ENCODE measurements at regions not wholly inside any gene's neighbourhood (a gene's known extent, or its start where the extent isn't known, plus 50 kb on each side); places are given as distances from the start of the nearest gene placed in this dataset.
"Not testable (repeated sequence)": the region's sequence is repeated elsewhere in the genome, so short reads cannot be mapped to it uniquely, and the experiment has no call there.

- no peak for DNase-seq
Observed at GRCh38 chr1:168416220-168416619, 127.6 kb downstream of the XCL2 start.

GRCh38 chr1:168414914-168415313 lies 128.9 kb downstream of the XCL2 start:
- DNase-seq = no peak

GRCh38 chr1:168410464-168410863 lies 129.8 kb downstream of the TBX19 start:
- DNase-seq = no peak

- peak; percentile 79 for DNase-seq
Observed at GRCh38 chr1:168408884-168409283, 128.2 kb downstream of the TBX19 start.

GRCh38 chr1:168408539-168408865 lies 127.8 kb downstream of the TBX19 start:
- no peak for DNase-seq

GRCh38 chr1:168407832-168408538 lies 127.3 kb downstream of the TBX19 start:
- no peak for DNase-seq

- DNase-seq = no peak
Observed at GRCh38 chr1:168405906-168406549, 125.4 kb downstream of the TBX19 start.

- no peak for DNase-seq
Observed at GRCh38 chr1:168403140-168403539, 122.5 kb downstream of the TBX19 start.

- not testable (repeated sequence) for DNase-seq
Observed at GRCh38 chr1:168402466-168402865, 121.8 kb downstream of the TBX19 start.

GRCh38 chr1:168401341-168401740 lies 120.7 kb downstream of the TBX19 start:
- no peak for DNase-seq

- no peak for DNase-seq
Observed at GRCh38 chr1:168400139-168400538, 119.5 kb downstream of the TBX19 start.

GRCh38 chr1:168397806-168398205 lies 117.1 kb downstream of the TBX19 start:
- no peak for DNase-seq

GRCh38 chr1:168396940-168397684 lies 116.4 kb downstream of the TBX19 start:
- no peak for DNase-seq

GRCh38 chr1:168396508-168396907 lies 115.8 kb downstream of the TBX19 start:
- no peak for DNase-seq

GRCh38 chr1:168394858-168395257 lies 114.2 kb downstream of the TBX19 start:
- DNase-seq = no peak

- no peak for DNase-seq
Observed at GRCh38 chr1:168392958-168393549, 112.4 kb downstream of the TBX19 start.

GRCh38 chr1:168391851-168392681 lies 111.4 kb downstream of the TBX19 start:
- DNase-seq = no peak

GRCh38 chr1:168390271-168390670 lies 109.6 kb downstream of the TBX19 start:
- DNase-seq = no peak

GRCh38 chr1:168387781-168388760 lies 107.4 kb downstream of the TBX19 start:
- no peak for DNase-seq

GRCh38 chr1:168386949-168387586 lies 106.4 kb downstream of the TBX19 start:
- DNase-seq = peak; percentile 86

- no peak for DNase-seq
Observed at GRCh38 chr1:168386492-168386891, 105.8 kb downstream of the TBX19 start.

Data from stimulated activated CD4-positive, alpha-beta T cell treated with anti-CD3 and anti-CD28 coated beads, Interleukin-15, amount 100 ng/mL, for 24 hours (primary cell).